Right lobe of liver (tissue), 4 donors: ENCODE measurements at regions not wholly inside any gene's neighbourhood (a gene's known extent, or its start where the extent isn't known, plus 50 kb on each side); places are given as distances from the start of the nearest gene placed in this dataset.

Experiments used
- POLR2A ChIP-seq: fragments of 450-650 bp; IDR thresholded peaks from one replicate; pipeline ENCODE4 v1.6.1; 2017; ENCODE audit warnings: antibody characterized with exemption, mild to moderate bottlenecking
- TF ChIP-seq, protein P1 (sequence below), 4 donors: fragments of 200-600 bp in 3 of 4; fragments of 450-650 bp in 1 of 4; IDR thresholded peaks; one replicate each; pipeline versions ENCODE4 v1.5.1 to v1.8.0; 2016 to 2022; ENCODE audit warnings: antibody characterized with exemption in 4 of 4, mild to moderate bottlenecking in 2 of 4
- donor health status: DM: no; HTN: no; CAD: no.
- donor health status: DM: no; HTN: no; CAD: no.
- donor health status: DM: no; HTN: yes; CAD: no.

DNA sequence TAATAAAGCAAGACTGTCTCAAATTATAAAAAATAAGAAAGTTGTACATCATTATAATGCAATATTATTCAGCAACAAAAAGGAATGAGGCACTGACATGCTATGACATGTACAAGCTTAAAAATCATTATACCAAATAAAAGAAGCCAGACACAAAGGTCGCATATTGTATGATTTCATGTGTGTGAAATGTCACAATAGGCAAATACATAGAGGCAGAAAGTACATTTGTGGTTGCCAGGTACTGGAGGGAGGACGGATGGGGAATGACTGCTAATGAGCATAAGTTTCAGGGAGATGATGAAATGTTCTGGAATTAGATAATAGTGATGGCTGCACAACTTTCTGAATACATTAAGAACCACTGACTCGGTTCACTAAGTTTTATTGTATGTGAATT lies 73.6 kb upstream of the NBPF3 start:
- TF ChIP-seq, protein P1, sequence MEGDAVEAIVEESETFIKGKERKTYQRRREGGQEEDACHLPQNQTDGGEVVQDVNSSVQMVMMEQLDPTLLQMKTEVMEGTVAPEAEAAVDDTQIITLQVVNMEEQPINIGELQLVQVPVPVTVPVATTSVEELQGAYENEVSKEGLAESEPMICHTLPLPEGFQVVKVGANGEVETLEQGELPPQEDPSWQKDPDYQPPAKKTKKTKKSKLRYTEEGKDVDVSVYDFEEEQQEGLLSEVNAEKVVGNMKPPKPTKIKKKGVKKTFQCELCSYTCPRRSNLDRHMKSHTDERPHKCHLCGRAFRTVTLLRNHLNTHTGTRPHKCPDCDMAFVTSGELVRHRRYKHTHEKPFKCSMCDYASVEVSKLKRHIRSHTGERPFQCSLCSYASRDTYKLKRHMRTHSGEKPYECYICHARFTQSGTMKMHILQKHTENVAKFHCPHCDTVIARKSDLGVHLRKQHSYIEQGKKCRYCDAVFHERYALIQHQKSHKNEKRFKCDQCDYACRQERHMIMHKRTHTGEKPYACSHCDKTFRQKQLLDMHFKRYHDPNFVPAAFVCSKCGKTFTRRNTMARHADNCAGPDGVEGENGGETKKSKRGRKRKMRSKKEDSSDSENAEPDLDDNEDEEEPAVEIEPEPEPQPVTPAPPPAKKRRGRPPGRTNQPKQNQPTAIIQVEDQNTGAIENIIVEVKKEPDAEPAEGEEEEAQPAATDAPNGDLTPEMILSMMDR (IDR thresholded peaks at IDR 0.05) = no peak
- no peak for TF ChIP-seq POLR2A
